ENCODE measurements at regions not wholly inside any gene's neighbourhood (a gene's known extent, or its start where the extent isn't known, plus 50 kb on each side); places are given as distances from the start of the nearest gene placed in this dataset.

- no peak for DNase-seq (ENCODE audit: low read depth)
- no peak for TF ChIP-seq CTCF (IDR thresholded peaks at IDR 0.05; ENCODE audit: control insufficient read depth, extremely low read depth, insufficient read depth)
- H3K4me3 ChIP-seq (ENCODE audit: low read depth, low read length), result no peak overlapping the region
Measured at GRCh38 chr2:16279641-16280040, 339.3 kb downstream of the MYCN start.

- no peak overlapping the region for H3K4me3 ChIP-seq (ENCODE audit: low read depth, low read length)
- DNase-seq (ENCODE audit: low read depth), result no peak
- no peak for TF ChIP-seq CTCF (IDR thresholded peaks at IDR 0.05; ENCODE audit: control insufficient read depth, extremely low read depth, insufficient read depth)
Measured at GRCh38 chr2:16279201-16279570, 338.8 kb downstream of the MYCN start.

GRCh38 chr2:16278421-16279200 is 338.3 kb downstream of the MYCN start:
- DNase-seq (ENCODE audit: low read depth), result no peak
- no peak for TF ChIP-seq CTCF (IDR thresholded peaks at IDR 0.05; ENCODE audit: control insufficient read depth, extremely low read depth, insufficient read depth)
- no peak overlapping the region for H3K4me3 ChIP-seq (ENCODE audit: low read depth, low read length)

GRCh38 chr2:16277117-16277516 is 336.8 kb downstream of the MYCN start:
- no peak for TF ChIP-seq CTCF (IDR thresholded peaks at IDR 0.05; ENCODE audit: control insufficient read depth, extremely low read depth, insufficient read depth)
- DNase-seq (ENCODE audit: low read depth), result no peak
- H3K4me3 ChIP-seq (ENCODE audit: low read depth, low read length), result no peak overlapping the region

- H3K4me3 ChIP-seq (ENCODE audit: low read depth, low read length), result no peak overlapping the region
- DNase-seq (ENCODE audit: low read depth), result no peak
- no peak for TF ChIP-seq CTCF (IDR thresholded peaks at IDR 0.05; ENCODE audit: control insufficient read depth, extremely low read depth, insufficient read depth)
Measured at GRCh38 chr2:16275661-16276060, 335.3 kb downstream of the MYCN start.

GRCh38 chr2:16275131-16275530 is 334.8 kb downstream of the MYCN start:
- no peak for TF ChIP-seq CTCF (IDR thresholded peaks at IDR 0.05; ENCODE audit: control insufficient read depth, extremely low read depth, insufficient read depth)
- H3K4me3 ChIP-seq (ENCODE audit: low read depth, low read length), result no peak overlapping the region
- no peak for DNase-seq (ENCODE audit: low read depth)

GRCh38 chr2:16273111-16273510 is 332.8 kb downstream of the MYCN start:
- TF ChIP-seq CTCF (IDR thresholded peaks at IDR 0.05; ENCODE audit: control insufficient read depth, extremely low read depth, insufficient read depth), result no peak
- no peak for DNase-seq (ENCODE audit: low read depth)
- no peak overlapping the region for H3K4me3 ChIP-seq (ENCODE audit: low read depth, low read length)

All from LNCaP clone FGC (cell line).